Fibroblast of lung (primary cell): ENCODE measurements at regions not wholly inside any gene's neighbourhood (a gene's known extent, or its start where the extent isn't known, plus 50 kb on each side); places are given as distances from the start of the nearest gene placed in this dataset.
"Not testable (repeated sequence)": the region's sequence is repeated elsewhere in the genome, so short reads cannot be mapped to it uniquely, and the experiment has no call there.

Source experiments
- DNase-seq, 2 donors: peaks; one replicate each; pipeline versions ENCODE4 v3.0.0 to v3.0.0-alpha.2; 2010; ENCODE audit warnings: low read depth in 2 of 2
- H2AFZ ChIP-seq: 2 replicates; pipeline ENCODE4 v1.5.1; 2012; ENCODE audit warnings: low read length, control low read depth, inconsistent platforms
- H3K27ac ChIP-seq: 2 replicates; pipeline ENCODE4 v1.5.1; 2011; ENCODE audit warnings: low read length, control low read depth; ENCODE audit not compliant: insufficient read depth
- H3K27me3 ChIP-seq: 2 replicates; pipeline ENCODE4 v1.5.1; 2011; ENCODE audit warnings: mild to moderate bottlenecking, low read length; ENCODE audit not compliant: control insufficient read depth, insufficient read depth
- H3K36me3 ChIP-seq: 2 replicates; pipeline ENCODE4 v1.5.1; 2011; ENCODE audit warnings: low read length; ENCODE audit not compliant: control insufficient read depth, insufficient read depth
- H3K4me1 ChIP-seq: 2 replicates; pipeline ENCODE4 v1.5.1; 2011; ENCODE audit warnings: low read length; ENCODE audit not compliant: control insufficient read depth, insufficient read depth; ENCODE audit errors: extremely low read depth
- H3K4me2 ChIP-seq: 2 replicates; pipeline ENCODE4 v1.5.1; 2011; ENCODE audit warnings: low read length, control low read depth; ENCODE audit not compliant: insufficient read depth; ENCODE audit errors: extremely low read depth
- H3K4me3 ChIP-seq, 4 experiments: fragments of 200-600 bp in 1 of 4; sonication (generic) in 1 of 4; replicated peaks in 1 of 4; 2 replicates each; pipeline ENCODE4 v1.5.1; 2011 to 2016; ENCODE audit warnings: low read length in 4 of 4, low read depth in 3 of 4, mild to moderate bottlenecking in 3 of 4, control low read depth in 2 of 4, inconsistent platforms in 1 of 4, mixed read lengths in 1 of 4; ENCODE audit not compliant: insufficient read depth in 1 of 4; ENCODE audit errors: control extremely low read depth in 1 of 4
- H3K79me2 ChIP-seq: 2 replicates; pipeline ENCODE4 v1.5.1; 2012; ENCODE audit warnings: mild to moderate bottlenecking, low read length, inconsistent platforms; ENCODE audit not compliant: control insufficient read depth, insufficient read depth
- H3K9ac ChIP-seq: 2 replicates; pipeline ENCODE4 v1.5.1; 2011; ENCODE audit warnings: mild to moderate bottlenecking, low read length, control low read depth; ENCODE audit not compliant: insufficient read depth
- H3K9me3 ChIP-seq: 2 replicates; pipeline ENCODE4 v1.5.1; 2012; ENCODE audit warnings: low read depth, low read length; ENCODE audit not compliant: control insufficient read depth, insufficient read depth
- H4K20me1 ChIP-seq: 2 replicates; pipeline ENCODE4 v1.5.1; 2011; ENCODE audit warnings: low read length; ENCODE audit not compliant: control insufficient read depth, insufficient read depth; ENCODE audit errors: extremely low read depth
- EZH2 ChIP-seq: IDR thresholded peaks from 2 replicates; pipeline ENCODE4 v1.5.1; 2012; ENCODE audit warnings: low read length, control low read depth, mild to moderate bottlenecking; ENCODE audit errors: missing control alignments
- TF ChIP-seq, protein P1 (sequence below), 2 donors: IDR thresholded peaks in 1 of 2; conservative IDR thresholded peaks in 1 of 2; 1 replicate in 1 of 2; 2 replicates in 1 of 2; pipeline ENCODE4 v1.5.1; 2011 to 2012; ENCODE audit warnings: low read length in 2 of 2, control low read depth in 1 of 2, inconsistent platforms in 1 of 2, low read depth in 1 of 2, mild to moderate bottlenecking in 1 of 2

DNA sequence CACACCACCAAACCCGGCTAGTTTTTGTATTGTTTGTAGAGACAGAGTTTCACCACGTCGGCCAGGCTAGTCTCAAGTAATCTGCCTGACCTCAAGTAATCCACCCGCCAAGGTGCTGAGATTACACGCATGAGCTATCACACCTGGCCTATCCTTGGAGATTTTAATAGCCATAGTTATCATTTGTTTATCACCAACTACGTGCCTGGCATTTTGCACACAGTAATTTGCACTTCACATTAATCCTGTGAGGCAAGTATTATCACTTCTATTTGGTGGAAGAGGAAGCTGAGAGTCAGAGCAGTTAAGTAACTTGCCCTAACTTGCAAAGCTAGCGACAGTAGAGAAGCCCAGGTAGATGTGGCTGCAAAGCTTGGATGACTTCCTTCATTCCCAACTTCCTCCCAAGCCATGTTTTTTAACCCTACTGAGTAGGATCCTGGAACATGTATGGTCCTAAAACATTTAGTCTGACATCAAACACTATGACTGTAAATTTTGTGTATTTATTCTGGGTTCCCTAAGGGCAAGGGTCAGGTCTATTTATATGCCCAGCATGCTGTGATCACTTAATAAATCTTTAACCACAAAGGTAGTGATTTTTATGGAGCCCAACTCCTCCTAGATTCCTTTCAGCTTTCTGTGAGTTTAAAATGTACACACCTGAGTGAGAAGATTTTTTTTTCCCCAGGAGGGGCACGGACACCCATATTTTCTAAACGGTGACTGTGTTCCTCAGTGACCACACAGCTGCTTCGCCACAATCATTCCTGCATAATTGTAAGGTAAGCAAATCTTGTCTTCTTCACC lies 100.2 kb upstream of the RAI14 start:
- TF ChIP-seq, protein P1, sequence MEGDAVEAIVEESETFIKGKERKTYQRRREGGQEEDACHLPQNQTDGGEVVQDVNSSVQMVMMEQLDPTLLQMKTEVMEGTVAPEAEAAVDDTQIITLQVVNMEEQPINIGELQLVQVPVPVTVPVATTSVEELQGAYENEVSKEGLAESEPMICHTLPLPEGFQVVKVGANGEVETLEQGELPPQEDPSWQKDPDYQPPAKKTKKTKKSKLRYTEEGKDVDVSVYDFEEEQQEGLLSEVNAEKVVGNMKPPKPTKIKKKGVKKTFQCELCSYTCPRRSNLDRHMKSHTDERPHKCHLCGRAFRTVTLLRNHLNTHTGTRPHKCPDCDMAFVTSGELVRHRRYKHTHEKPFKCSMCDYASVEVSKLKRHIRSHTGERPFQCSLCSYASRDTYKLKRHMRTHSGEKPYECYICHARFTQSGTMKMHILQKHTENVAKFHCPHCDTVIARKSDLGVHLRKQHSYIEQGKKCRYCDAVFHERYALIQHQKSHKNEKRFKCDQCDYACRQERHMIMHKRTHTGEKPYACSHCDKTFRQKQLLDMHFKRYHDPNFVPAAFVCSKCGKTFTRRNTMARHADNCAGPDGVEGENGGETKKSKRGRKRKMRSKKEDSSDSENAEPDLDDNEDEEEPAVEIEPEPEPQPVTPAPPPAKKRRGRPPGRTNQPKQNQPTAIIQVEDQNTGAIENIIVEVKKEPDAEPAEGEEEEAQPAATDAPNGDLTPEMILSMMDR (conservative IDR thresholded peaks at IDR 0.05 in 1 of 2, IDR thresholded peaks at IDR 0.05 in 1 of 2; ENCODE audit: low read depth in 1 of 2, low read length in 2 of 2): no peak
- TF ChIP-seq EZH2: no peak
- no peaks in the 10 kb centered on the region for H4K20me1 ChIP-seq
- H3K9ac ChIP-seq: no peak overlapping the region
- H2AFZ ChIP-seq: no peak overlapping the region
- no peak overlapping the region for H3K27ac ChIP-seq
- no peak for DNase-seq
- H3K36me3 ChIP-seq: no peaks in the 10 kb centered on the region
- no peak overlapping the region for H3K4me3 ChIP-seq
- H3K27me3 ChIP-seq: no peaks in the 10 kb centered on the region
- H3K9me3 ChIP-seq: no peaks in the 10 kb centered on the region
- no peaks in the 10 kb centered on the region for H3K4me1 ChIP-seq
- H3K4me2 ChIP-seq: no peak overlapping the region
- H3K79me2 ChIP-seq: no peaks in the 10 kb centered on the region

- no peak for TF ChIP-seq EZH2
- TF ChIP-seq, protein P1 (conservative IDR thresholded peaks at IDR 0.05 in 1 of 2, IDR thresholded peaks at IDR 0.05 in 1 of 2; ENCODE audit: low read depth in 1 of 2, low read length in 2 of 2): no peak
- Histone ChIP-seq H3K27ac (no peak overlapping the region), H3K27me3 (no peaks in the 10 kb centered on the region), H3K4me2 (no peak overlapping the region), H2AFZ (no peak overlapping the region), H3K4me1 (no peaks in the 10 kb centered on the region), H3K9ac (no peak overlapping the region), H3K9me3 (no peaks in the 10 kb centered on the region), H3K36me3 (no peaks in the 10 kb centered on the region), H3K79me2 (no peaks in the 10 kb centered on the region), H4K20me1 (no peaks in the 10 kb centered on the region), H3K4me3 (no peak overlapping the region)
- no peak for DNase-seq
These were observed 99.7 kb upstream of the RAI14 start for GRCh38 chr5:34556509-34556782.

DNA sequence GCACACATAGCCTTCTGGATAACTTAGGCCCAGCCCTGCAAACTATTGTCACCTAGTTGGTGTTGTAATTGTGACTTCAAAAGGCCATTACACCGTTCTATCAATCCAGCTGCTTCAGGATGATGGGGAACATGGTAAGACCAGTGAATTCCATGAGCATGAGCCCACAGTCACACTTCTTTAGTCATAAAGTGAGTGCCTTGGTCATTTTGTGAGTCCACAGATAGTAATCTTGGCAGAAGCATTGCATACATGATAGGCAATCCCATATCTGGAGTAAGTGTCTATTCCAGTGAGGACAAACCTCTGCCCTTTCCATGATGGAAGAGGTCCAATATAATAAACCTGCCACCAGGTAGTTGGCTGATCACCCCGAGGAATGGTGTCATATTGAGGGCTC lies 94.5 kb upstream of the RAI14 start:
- peak in 1 of 2 donors; percentile 33 for DNase-seq

More for the DNA sequence above, 94.5 kb upstream of the RAI14 start:
- not testable (repeated sequence) for H3K27me3 ChIP-seq, H3K36me3 ChIP-seq, H3K4me3 ChIP-seq, H3K4me1 ChIP-seq, H3K4me2 ChIP-seq, H3K9ac ChIP-seq, H3K9me3 ChIP-seq, H4K20me1 ChIP-seq, H2AFZ ChIP-seq, H3K79me2 ChIP-seq, H3K27ac ChIP-seq
